ENCODE measurements at regions not wholly inside any gene's neighbourhood (a gene's known extent, or its start where the extent isn't known, plus 50 kb on each side); places are given as distances from the start of the nearest gene placed in this dataset.
A peak's percentile ranks its signal among the peaks of the same experiment; 100 is the strongest.
"Not testable (repeated sequence)": the region's sequence is repeated elsewhere in the genome, so short reads cannot be mapped to it uniquely, and the experiment has no call there.

DNA sequence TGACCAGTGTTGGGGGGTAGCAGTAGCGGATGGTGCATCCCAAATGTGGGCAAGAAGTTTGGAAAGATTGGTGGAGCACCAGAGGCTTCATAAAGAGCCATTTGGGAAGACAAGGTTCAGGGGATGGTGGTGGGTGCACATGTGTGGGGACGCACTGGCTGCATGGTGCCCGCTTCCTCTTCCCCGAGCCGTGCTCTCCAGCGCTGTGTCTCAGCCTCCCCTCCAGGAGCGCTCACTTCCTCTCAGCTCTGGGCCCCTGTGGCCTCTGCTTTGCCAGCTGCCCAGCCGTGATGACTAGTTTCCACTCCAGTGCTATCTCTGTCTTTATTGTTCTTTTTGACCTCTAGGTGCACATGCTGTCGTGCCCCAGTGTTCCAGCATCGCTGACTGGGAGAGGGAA, 78.2 kb upstream of the CRYM start:
- H3K27ac ChIP-seq (ENCODE audit: low read depth in 1 of 2, low read length in 2 of 2); H3K4me1 ChIP-seq (ENCODE audit: control insufficient read depth in 1 of 2, insufficient read depth in 2 of 2, low read length in 2 of 2); intact Hi-C loops (cut with DNase I); H3K9me3 ChIP-seq (ENCODE audit: control insufficient read depth, low read length); H3K27me3 ChIP-seq (ENCODE audit: control insufficient read depth in 1 of 2, insufficient read depth in 2 of 2, low read length in 1 of 2); H3K36me3 ChIP-seq (ENCODE audit: control insufficient read depth in 1 of 2, insufficient read depth in 2 of 2, low read length in 1 of 2); H3K4me3 ChIP-seq (ENCODE audit: low read length in 2 of 2); ATAC-seq (ENCODE audit: low FRiP score): not testable (repeated sequence)
- peak in 1 of 2 donors; percentile 64 for DNase-seq
- WGBS, 2 donors: 85 to 91% methylated on average over 8 to 10 of the region's 10 CpGs

DNA sequence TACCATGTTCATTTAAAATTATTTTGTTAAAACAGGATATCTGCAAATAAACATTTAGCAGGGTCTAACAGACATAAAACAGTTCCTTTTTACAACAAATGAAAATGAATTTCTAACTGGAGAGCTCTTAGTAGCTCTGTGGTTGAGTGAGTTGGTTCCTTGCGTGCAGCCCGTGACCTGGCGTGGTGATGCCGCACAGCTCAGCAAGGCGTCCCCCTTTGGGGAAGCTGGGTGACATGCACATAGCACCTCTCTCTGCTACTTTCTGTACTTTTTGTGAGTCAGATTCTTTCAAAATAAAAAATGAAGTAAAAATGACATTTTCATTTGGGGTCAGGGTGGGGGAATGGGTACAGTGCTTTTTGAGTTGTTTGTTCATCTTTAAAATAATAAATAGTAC, 73.3 kb upstream of the CRYM start:
- H3K36me3 ChIP-seq (ENCODE audit: control insufficient read depth in 1 of 2, insufficient read depth in 2 of 2, low read length in 1 of 2); H3K4me1 ChIP-seq (ENCODE audit: control insufficient read depth in 1 of 2, insufficient read depth in 2 of 2, low read length in 2 of 2); H3K9me3 ChIP-seq (ENCODE audit: control insufficient read depth, low read length); H3K27ac ChIP-seq (ENCODE audit: low read depth in 1 of 2, low read length in 2 of 2); H3K4me3 ChIP-seq (ENCODE audit: low read length in 2 of 2); H3K27me3 ChIP-seq (ENCODE audit: control insufficient read depth in 1 of 2, insufficient read depth in 2 of 2, low read length in 1 of 2); DNase-seq; intact Hi-C loops (cut with DNase I); ATAC-seq (ENCODE audit: low FRiP score): not testable (repeated sequence)
- WGBS, 2 donors: 94 to 95% methylated on average over 2 to 5 of the region's 5 CpGs

DNA sequence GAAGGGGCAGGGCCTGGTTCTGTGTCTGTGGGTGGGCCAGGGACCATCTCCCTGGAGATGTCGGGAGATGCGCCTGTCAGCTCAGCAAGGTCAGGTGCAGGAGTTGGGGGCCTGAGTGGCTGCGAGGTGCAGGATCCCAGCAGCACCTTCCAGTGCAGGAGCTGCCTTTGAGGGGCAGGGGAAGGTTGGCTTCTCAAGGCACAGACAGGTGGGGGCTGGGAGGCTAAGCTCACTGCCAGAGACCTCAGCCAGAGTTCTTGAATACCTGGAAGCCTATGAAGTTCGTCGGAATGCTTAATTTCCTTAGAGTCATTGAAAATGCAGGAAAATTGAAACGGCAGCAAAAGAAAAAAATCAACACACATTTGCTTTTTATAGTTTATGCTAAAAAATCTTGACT, 72.8 kb upstream of the CRYM start:
- H3K27ac ChIP-seq (ENCODE audit: low read depth in 1 of 2, low read length in 2 of 2); intact Hi-C loops (cut with DNase I); H3K9me3 ChIP-seq (ENCODE audit: control insufficient read depth, low read length); H3K4me1 ChIP-seq (ENCODE audit: control insufficient read depth in 1 of 2, insufficient read depth in 2 of 2, low read length in 2 of 2); H3K27me3 ChIP-seq (ENCODE audit: control insufficient read depth in 1 of 2, insufficient read depth in 2 of 2, low read length in 1 of 2); ATAC-seq (ENCODE audit: low FRiP score); H3K4me3 ChIP-seq (ENCODE audit: low read length in 2 of 2); DNase-seq; H3K36me3 ChIP-seq (ENCODE audit: control insufficient read depth in 1 of 2, insufficient read depth in 2 of 2, low read length in 1 of 2): not testable (repeated sequence)
- 81 to 87% methylated on average over 3 to 6 of the region's 6 CpGs for WGBS, 2 donors

DNA sequence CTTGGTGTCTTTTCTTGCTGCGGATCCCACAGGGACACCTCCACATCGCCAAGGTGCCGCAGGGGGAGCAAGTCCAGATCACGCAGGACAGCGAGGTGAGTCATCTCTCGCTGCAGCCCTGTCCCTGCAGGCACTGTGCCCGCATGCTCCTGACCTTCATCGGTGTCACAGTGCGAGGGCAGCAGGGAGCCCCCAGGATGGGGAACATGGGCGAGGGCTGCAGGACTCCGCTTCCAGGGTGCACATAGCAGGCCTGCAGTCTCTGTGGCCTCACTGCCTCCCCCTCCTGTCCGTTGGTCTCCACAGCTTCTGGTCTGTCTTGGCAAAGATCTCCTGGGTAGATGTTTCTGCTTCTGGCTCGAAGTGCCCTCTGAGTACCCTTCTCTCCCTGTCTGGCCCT, 71.2 kb upstream of the CRYM start:
- H3K36me3 ChIP-seq (ENCODE audit: control insufficient read depth in 1 of 2, insufficient read depth in 2 of 2, low read length in 1 of 2); ATAC-seq (ENCODE audit: low FRiP score); H3K27ac ChIP-seq (ENCODE audit: low read depth in 1 of 2, low read length in 2 of 2); H3K27me3 ChIP-seq (ENCODE audit: control insufficient read depth in 1 of 2, insufficient read depth in 2 of 2, low read length in 1 of 2); H3K4me3 ChIP-seq (ENCODE audit: low read length in 2 of 2); intact Hi-C loops (cut with DNase I); DNase-seq; H3K4me1 ChIP-seq (ENCODE audit: control insufficient read depth in 1 of 2, insufficient read depth in 2 of 2, low read length in 2 of 2); H3K9me3 ChIP-seq (ENCODE audit: control insufficient read depth, low read length): not testable (repeated sequence)
- WGBS, 2 donors: 79 to 81% methylated on average over 13 of the region's 13 CpGs

DNA sequence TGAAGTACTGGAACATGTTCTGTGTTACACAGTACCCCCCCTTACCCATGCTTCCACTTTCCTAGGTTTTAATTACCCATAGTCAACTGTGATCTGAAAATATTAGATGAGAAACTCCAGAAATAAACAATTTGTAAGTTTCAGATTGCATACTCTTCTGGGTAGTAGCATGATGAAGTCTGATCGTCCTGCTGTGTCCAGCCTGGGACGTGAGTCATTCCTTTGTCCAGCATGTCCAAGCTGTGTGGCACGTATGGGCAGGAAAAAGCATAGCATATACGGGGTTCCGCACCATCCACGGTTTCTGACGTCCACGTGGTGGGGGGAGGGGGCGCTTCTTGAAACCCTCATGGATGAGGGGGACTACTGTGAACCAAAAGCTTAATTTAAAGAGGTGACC, 70.7 kb upstream of the CRYM start:
- H3K9me3 ChIP-seq (ENCODE audit: control insufficient read depth, low read length); DNase-seq; H3K4me3 ChIP-seq (ENCODE audit: low read length in 2 of 2); H3K4me1 ChIP-seq (ENCODE audit: control insufficient read depth in 1 of 2, insufficient read depth in 2 of 2, low read length in 2 of 2); H3K27ac ChIP-seq (ENCODE audit: low read depth in 1 of 2, low read length in 2 of 2); ATAC-seq (ENCODE audit: low FRiP score); H3K36me3 ChIP-seq (ENCODE audit: control insufficient read depth in 1 of 2, insufficient read depth in 2 of 2, low read length in 1 of 2); H3K27me3 ChIP-seq (ENCODE audit: control insufficient read depth in 1 of 2, insufficient read depth in 2 of 2, low read length in 1 of 2); intact Hi-C loops (cut with DNase I): not testable (repeated sequence)
- 60 to 70% methylated on average over 9 of the region's 9 CpGs for WGBS, 2 donors

DNA sequence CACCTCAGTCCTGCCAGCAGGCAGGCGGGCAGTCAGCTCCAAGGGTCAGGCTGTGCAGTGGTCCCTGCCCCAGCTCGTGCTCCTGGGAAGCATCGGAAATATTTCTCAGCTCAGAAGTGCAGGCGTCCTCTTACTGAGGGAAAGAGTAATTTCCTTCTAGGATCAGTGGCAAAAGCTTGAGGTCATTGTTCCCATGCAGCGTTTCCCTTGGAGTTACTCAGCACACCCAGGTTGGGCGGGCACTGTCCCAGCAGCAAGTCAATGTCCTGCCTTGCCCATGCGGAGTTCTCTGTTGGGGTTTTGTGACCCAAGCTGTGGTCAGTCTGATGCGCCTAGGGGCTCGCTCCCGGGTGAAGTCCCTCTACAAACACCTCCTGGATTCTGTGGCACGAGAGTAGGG, 69.4 kb upstream of the CRYM start:
- DNase-seq; intact Hi-C loops (cut with DNase I); H3K4me1 ChIP-seq (ENCODE audit: control insufficient read depth in 1 of 2, insufficient read depth in 2 of 2, low read length in 2 of 2); H3K27me3 ChIP-seq (ENCODE audit: control insufficient read depth in 1 of 2, insufficient read depth in 2 of 2, low read length in 1 of 2); H3K4me3 ChIP-seq (ENCODE audit: low read length in 2 of 2); H3K27ac ChIP-seq (ENCODE audit: low read depth in 1 of 2, low read length in 2 of 2); H3K36me3 ChIP-seq (ENCODE audit: control insufficient read depth in 1 of 2, insufficient read depth in 2 of 2, low read length in 1 of 2); H3K9me3 ChIP-seq (ENCODE audit: control insufficient read depth, low read length); ATAC-seq (ENCODE audit: low FRiP score): not testable (repeated sequence)
- 82 to 86% methylated on average over 5 to 11 of the region's 11 CpGs for WGBS, 2 donors

DNA sequence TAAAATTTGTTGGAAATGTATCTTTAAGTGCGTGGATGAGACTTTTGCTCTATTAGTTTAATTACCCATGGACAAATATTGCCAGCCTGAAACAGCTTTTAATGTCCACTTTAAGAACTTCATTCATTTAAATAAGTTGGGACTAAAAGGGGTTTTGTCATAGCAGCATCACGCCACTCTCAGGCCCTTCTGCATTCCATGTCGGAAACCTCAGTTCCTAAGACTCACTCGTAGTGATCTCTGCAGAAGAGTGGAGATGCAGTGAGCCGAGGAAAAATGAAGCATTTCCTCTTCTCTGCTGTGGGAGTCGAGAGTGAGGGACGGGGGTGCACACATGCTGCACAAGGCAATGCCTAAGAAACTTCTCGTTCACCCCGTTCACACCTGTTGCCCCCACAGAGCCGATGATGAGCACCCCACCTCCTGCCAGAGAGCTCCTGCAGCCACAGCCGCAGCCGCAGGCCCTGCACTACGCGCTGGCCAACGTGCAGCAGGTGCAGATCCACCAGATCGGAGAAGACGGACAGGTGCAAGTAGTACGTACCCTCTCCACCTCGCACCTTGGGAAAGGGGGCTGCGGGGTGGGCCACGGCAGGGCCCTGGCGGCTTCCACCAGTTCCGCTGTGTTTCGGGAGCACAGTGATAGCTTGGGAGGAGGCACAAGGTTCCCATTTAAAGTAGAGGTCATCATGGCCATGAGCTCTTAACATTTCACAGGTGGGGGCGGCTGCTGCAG, 68.8 kb upstream of the CRYM start:
- H3K9me3 ChIP-seq (ENCODE audit: control insufficient read depth, low read length); H3K36me3 ChIP-seq (ENCODE audit: control insufficient read depth in 1 of 2, insufficient read depth in 2 of 2, low read length in 1 of 2); intact Hi-C loops (cut with DNase I); H3K4me3 ChIP-seq (ENCODE audit: low read length in 2 of 2); ATAC-seq (ENCODE audit: low FRiP score); H3K27ac ChIP-seq (ENCODE audit: low read depth in 1 of 2, low read length in 2 of 2); H3K4me1 ChIP-seq (ENCODE audit: control insufficient read depth in 1 of 2, insufficient read depth in 2 of 2, low read length in 2 of 2); H3K27me3 ChIP-seq (ENCODE audit: control insufficient read depth in 1 of 2, insufficient read depth in 2 of 2, low read length in 1 of 2); DNase-seq: not testable (repeated sequence)
- WGBS, 2 donors: 83 to 86% methylated on average over 24 of the region's 25 CpGs

DNA sequence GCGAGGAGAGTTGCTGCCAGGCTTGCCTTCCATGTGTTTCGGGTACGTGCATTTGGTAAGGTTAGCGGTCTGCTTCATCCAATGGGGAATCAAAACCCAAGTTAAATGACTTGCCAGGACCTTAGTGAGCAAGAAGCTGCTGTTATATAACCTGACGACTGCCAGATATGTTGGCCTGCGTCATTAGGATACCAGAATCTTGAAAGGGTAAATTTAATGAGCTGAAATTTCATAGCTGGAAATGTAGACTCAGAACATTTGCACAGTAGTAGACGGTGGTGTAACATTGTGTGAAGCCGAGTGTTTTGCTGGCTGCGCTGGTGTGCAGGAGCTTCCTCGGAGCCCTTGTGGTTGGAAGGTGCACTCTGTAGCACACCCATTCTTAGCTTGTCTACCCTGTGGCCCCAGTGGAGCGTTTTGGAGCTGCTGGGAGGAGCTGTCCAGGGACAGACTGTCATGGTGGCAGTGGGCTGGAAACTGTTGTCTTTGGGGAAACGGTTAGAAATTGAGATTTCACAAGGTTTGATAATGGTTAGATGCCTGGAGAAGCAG, 66.3 kb upstream of the CRYM start:
- H3K4me1 ChIP-seq (ENCODE audit: control insufficient read depth in 1 of 2, insufficient read depth in 2 of 2, low read length in 2 of 2); H3K4me3 ChIP-seq (ENCODE audit: low read length in 2 of 2); H3K27me3 ChIP-seq (ENCODE audit: control insufficient read depth in 1 of 2, insufficient read depth in 2 of 2, low read length in 1 of 2); intact Hi-C loops (cut with DNase I); H3K9me3 ChIP-seq (ENCODE audit: control insufficient read depth, low read length); H3K27ac ChIP-seq (ENCODE audit: low read depth in 1 of 2, low read length in 2 of 2); ATAC-seq (ENCODE audit: low FRiP score); H3K36me3 ChIP-seq (ENCODE audit: control insufficient read depth in 1 of 2, insufficient read depth in 2 of 2, low read length in 1 of 2); DNase-seq: not testable (repeated sequence)
- WGBS, 2 donors: 90 to 92% methylated on average over 10 to 12 of the region's 12 CpGs

DNA sequence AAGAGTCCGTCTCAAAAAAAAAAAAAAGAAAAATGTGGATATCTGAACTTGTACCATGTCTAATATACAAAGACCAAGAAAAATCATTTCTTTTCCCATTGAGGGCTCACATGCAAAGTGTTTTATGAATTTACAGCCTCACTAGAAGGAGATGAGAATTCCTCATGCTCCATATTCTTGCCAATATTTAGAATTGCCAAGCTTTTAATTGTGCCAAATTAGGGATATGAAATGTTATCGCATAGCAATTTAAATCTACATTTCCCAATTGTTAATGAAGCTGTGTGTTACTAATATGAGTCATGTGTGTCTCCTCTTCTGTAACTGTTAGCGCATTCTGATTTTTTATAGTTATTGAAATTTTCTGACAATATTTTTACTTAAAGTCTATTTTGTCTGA, 63.0 kb upstream of the CRYM start:
- no peak for ATAC-seq (ENCODE audit: low FRiP score)
- no peak overlapping the region for H3K27ac ChIP-seq (ENCODE audit: low read depth in 1 of 2, low read length in 2 of 2)
- no peak overlapping the region for H3K4me3 ChIP-seq (ENCODE audit: low read length in 2 of 2)
- intact Hi-C loops (cut with DNase I): no loop called here
- no peaks in the 10 kb centered on the region for H3K36me3 ChIP-seq (ENCODE audit: control insufficient read depth in 1 of 2, insufficient read depth in 2 of 2, low read length in 1 of 2)
- WGBS, 2 donors: 92 to 93% methylated on average over 3 of the region's 3 CpGs
- no peak for DNase-seq
- no peaks in the 10 kb centered on the region for H3K9me3 ChIP-seq (ENCODE audit: control insufficient read depth, low read length)
- no peaks in the 10 kb centered on the region for H3K4me1 ChIP-seq (ENCODE audit: control insufficient read depth in 1 of 2, insufficient read depth in 2 of 2, low read length in 2 of 2)
- H3K27me3 ChIP-seq (ENCODE audit: control insufficient read depth in 1 of 2, insufficient read depth in 2 of 2, low read length in 1 of 2): no peaks in the 10 kb centered on the region

All from aorta (tissue), 5 donors.